Activated CD4-positive, alpha-beta T cell treated with anti-CD3 and anti-CD28 coated beads, Interleukin-10, Interleukin-2, amounts not matched to agents 100 ng/mL and 50 ng/mL, durations not matched to agents 16 hours and 8 hours (primary cell): ENCODE measurements at regions not wholly inside any gene's neighbourhood (a gene's known extent, or its start where the extent isn't known, plus 50 kb on each side); places are given as distances from the start of the nearest gene placed in this dataset.

ENCODE experiments used
- DNase-seq: peaks from one replicate; pipeline ENCODE4 v3.0.0-alpha.2; 2020

GRCh38 chr2:174667250-174667860 lies 69.8 kb upstream of the WIPF1 start:
- no peak for DNase-seq

GRCh38 chr2:174666845-174667244 lies 69.2 kb upstream of the WIPF1 start:
- DNase-seq = no peak

GRCh38 chr2:174666312-174666711 lies 68.7 kb upstream of the WIPF1 start:
- no peak for DNase-seq

GRCh38 chr2:174664084-174664759 lies 66.6 kb upstream of the WIPF1 start:
- DNase-seq = no peak

GRCh38 chr2:174663550-174663949 lies 65.9 kb upstream of the WIPF1 start:
- no peak for DNase-seq

GRCh38 chr2:174662859-174663258 lies 65.3 kb upstream of the WIPF1 start:
- no peak for DNase-seq

GRCh38 chr2:174662459-174662858 lies 64.9 kb upstream of the WIPF1 start:
- no peak for DNase-seq

- no peak for DNase-seq
These were observed 63.5 kb upstream of the WIPF1 start for GRCh38 chr2:174660984-174661675.

- peak; percentile 68 for DNase-seq
These were observed 61.7 kb upstream of the WIPF1 start for GRCh38 chr2:174659069-174659900.

GRCh38 chr2:174656676-174657176 lies 59.1 kb upstream of the WIPF1 start:
- DNase-seq = no peak

- no peak for DNase-seq
These were observed 58.4 kb upstream of the WIPF1 start for GRCh38 chr2:174656035-174656434.

GRCh38 chr2:174654419-174654941 lies 56.9 kb upstream of the WIPF1 start:
- no peak for DNase-seq

- DNase-seq = no peak
These were observed 51.3 kb upstream of the WIPF1 start for GRCh38 chr2:174648896-174649295.
